ENCODE measurements at regions not wholly inside any gene's neighbourhood (a gene's known extent, or its start where the extent isn't known, plus 50 kb on each side); places are given as distances from the start of the nearest gene placed in this dataset.

- TF ChIP-seq POLR2A (IDR thresholded peaks at IDR 0.05; ENCODE audit: low read depth, low read length) (no peak), CTCF (IDR thresholded peaks at IDR 0.05; ENCODE audit: extremely low read depth in 1 of 2, insufficient read depth in 1 of 2, low read depth in 1 of 2, low read length in 2 of 2) (no peak), MAX (IDR thresholded peaks at IDR 0.05; ENCODE audit: insufficient read depth, insufficient read length) (no peak), EZH2 (IDR thresholded peaks at IDR 0.05; ENCODE audit: borderline replicate concordance, low read depth, low read length, severe bottlenecking) (no peak), JUN (IDR thresholded peaks at IDR 0.05; ENCODE audit: borderline replicate concordance, insufficient read depth, insufficient read length, low read depth) (no peak), GATA2 (IDR thresholded peaks at IDR 0.05; ENCODE audit: insufficient read depth, insufficient read length, low read depth, low read length) (no peak), POLR2AphosphoS5 (IDR thresholded peaks at IDR 0.05; ENCODE audit: insufficient read depth, low read depth, low read length) (no peak)
These were observed 376.0 kb downstream of the CYLC2 start for GRCh38 chr9:103371152-103371551.
